ENCODE measurements at regions not wholly inside any gene's neighbourhood (a gene's known extent, or its start where the extent isn't known, plus 50 kb on each side); places are given as distances from the start of the nearest gene placed in this dataset.

GRCh38 chr1:163999131-163999530 is 559.9 kb upstream of the PBX1 start:
- TF ChIP-seq POLR2AphosphoS5 (IDR thresholded peaks at IDR 0.05; ENCODE audit: low read depth, low read length): no peak
- no peak for TF ChIP-seq RCOR1 (IDR thresholded peaks at IDR 0.05; ENCODE audit: low read length)
- no peak for TF ChIP-seq TAF1 (IDR thresholded peaks at IDR 0.05; ENCODE audit: borderline replicate concordance, low read depth, low read length)
- TF ChIP-seq EZH2phosphoT487 (IDR thresholded peaks at IDR 0.05; ENCODE audit: borderline replicate concordance, low read depth): no peak
- TF ChIP-seq, protein P1, sequence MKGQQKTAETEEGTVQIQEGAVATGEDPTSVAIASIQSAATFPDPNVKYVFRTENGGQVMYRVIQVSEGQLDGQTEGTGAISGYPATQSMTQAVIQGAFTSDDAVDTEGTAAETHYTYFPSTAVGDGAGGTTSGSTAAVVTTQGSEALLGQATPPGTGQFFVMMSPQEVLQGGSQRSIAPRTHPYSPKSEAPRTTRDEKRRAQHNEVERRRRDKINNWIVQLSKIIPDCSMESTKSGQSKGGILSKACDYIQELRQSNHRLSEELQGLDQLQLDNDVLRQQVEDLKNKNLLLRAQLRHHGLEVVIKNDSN (IDR thresholded peaks at IDR 0.05; ENCODE audit: borderline replicate concordance, low read depth): no peak
- no peak for TF ChIP-seq YY1 (IDR thresholded peaks at IDR 0.05; ENCODE audit: low read depth)
- no peak for TF ChIP-seq CTCF (IDR thresholded peaks at IDR 0.05)
- no peak for TF ChIP-seq JUND (IDR thresholded peaks at IDR 0.05)
- TF ChIP-seq ZBTB33 (IDR thresholded peaks at IDR 0.05; ENCODE audit: borderline replicate concordance, low read depth): no peak
- no peak for TF ChIP-seq REST (IDR thresholded peaks at IDR 0.05; ENCODE audit: low read depth, low read length)
- no peak for TF ChIP-seq SMC3 (IDR thresholded peaks at IDR 0.05; ENCODE audit: low read depth, low read length)
- TF ChIP-seq, protein P2, sequence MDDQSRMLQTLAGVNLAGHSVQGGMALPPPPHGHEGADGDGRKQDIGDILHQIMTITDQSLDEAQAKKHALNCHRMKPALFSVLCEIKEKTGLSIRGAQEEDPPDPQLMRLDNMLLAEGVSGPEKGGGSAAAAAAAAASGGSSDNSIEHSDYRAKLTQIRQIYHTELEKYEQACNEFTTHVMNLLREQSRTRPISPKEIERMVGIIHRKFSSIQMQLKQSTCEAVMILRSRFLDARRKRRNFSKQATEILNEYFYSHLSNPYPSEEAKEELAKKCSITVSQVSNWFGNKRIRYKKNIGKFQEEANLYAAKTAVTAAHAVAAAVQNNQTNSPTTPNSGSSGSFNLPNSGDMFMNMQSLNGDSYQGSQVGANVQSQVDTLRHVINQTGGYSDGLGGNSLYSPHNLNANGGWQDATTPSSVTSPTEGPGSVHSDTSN (IDR thresholded peaks at IDR 0.05): no peak
- no peak for TF ChIP-seq TEAD4 (IDR thresholded peaks at IDR 0.05; ENCODE audit: borderline replicate concordance, insufficient read depth)

All from SK-N-SH (cell line).